Kidney glomerular epithelial cell (primary cell): ENCODE measurements at regions not wholly inside any gene's neighbourhood (a gene's known extent, or its start where the extent isn't known, plus 50 kb on each side); places are given as distances from the start of the nearest gene placed in this dataset.
A peak's percentile ranks its signal among the peaks of the same experiment; 100 is the strongest.
"Not testable (repeated sequence)": the region's sequence is repeated elsewhere in the genome, so short reads cannot be mapped to it uniquely, and the experiment has no call there.

Experiments
- DNase-seq: peaks from one replicate; lab custom pipeline; 2025; lab: John Stamatoyannopoulos, UW

DNA sequence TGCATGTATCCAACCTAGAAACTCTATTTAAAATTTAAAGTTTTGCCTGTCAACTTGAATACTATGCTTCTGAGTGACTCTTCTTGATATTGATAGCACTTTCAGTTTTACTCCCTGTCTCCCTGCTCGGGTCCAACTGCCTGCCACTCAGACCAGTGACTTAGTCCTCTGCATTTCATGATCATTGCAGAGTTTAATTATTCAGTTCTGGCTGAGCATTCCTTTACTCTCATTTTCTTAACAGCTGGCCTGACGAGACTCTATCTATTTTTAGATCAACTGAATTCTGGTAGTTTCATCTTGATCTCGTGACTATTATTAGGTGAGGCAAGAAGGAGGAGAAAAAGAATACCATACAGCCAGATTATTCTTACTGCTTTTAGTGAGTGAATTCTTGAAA, 617.4 kb downstream of the SI start:
- DNase-seq, result no peak

DNA sequence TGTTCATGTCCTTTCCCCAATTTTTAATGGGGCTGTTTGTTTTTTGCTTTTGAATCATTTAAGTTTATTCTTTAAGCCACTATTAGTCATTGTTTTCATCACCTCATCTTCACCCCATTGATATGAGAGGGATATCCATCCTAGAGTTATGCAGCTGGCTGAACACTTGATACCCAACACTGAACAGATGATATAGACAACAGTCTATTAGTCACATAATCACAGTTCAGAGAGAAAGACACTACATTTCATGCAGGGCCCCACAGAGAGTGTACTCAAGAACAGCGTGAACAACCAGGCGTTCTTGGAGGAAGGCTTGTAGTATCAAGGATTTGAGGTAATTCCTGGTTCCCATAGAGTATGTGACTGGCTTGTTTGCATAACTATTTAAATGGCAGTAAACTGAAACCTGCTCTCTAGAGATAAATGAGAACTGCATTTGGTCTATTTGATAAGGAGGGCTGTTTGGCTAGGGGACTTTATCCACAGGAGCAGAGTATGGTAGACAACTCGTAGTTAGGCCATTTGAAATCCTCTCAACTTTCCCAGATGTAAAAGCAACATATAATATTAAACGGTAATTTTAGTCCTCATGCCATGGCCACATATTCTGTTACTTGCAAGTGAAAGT, 618.7 kb downstream of the SI start:
- DNase-seq, result peak; percentile 35

DNA sequence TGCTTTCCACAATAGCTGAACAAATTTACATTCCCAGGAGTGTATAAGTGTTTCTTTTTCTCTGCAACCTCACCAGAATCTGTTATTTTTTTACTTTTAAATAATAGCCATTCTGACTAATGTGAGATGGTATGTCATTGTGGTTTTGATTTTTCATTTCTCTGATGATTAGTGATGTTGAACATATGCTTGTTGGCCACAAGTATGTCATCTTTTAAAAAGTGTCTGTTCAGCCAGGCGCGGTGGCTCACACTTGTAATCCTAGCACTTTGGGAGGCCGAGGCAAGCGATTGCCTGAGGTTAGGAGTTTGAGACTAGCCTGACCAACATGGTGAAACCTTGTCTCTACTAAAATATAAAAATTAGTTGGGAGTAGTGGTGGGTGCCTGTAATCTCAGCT, 619.3 kb downstream of the SI start:
- DNase-seq, result peak; percentile 85

DNA sequence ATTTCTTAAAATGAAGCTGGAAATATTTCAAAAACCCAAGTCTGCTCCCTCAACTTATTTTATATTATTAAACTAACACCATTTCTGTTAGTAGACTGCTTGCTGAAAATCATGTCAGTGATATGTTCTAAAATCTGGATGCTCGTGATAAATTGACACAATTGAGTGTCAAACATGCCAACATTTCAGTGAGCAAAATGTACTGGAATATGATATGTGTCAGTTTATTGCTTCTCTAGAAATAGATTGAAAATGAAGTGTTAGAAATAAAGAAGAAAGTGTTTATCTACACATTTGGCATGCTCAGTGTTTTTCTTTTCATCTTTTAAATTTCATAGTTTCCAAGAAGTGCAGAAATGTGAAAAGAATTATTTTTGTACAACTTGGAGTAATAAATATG, 624.6 kb downstream of the SI start:
- DNase-seq, result no peak

DNA sequence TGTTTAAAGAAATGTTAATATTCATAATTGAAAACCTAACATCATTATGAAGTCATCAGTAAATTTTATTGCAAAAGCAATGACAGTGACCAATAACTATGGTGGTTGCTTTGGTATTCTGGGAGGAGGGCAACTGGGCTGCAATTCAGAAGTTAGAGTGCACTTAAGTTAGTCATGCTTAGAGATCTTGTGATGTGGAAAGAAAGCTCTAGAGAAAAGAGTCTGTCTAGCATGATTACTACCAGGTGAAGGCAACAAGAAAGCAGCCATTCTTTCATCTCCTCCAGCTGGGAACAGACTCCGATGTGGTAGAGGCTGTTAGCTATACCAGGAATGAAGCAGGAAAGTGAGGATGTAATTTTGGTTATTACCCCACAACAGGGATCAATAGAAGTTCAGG, 625.6 kb downstream of the SI start:
- DNase-seq, result no peak

DNA sequence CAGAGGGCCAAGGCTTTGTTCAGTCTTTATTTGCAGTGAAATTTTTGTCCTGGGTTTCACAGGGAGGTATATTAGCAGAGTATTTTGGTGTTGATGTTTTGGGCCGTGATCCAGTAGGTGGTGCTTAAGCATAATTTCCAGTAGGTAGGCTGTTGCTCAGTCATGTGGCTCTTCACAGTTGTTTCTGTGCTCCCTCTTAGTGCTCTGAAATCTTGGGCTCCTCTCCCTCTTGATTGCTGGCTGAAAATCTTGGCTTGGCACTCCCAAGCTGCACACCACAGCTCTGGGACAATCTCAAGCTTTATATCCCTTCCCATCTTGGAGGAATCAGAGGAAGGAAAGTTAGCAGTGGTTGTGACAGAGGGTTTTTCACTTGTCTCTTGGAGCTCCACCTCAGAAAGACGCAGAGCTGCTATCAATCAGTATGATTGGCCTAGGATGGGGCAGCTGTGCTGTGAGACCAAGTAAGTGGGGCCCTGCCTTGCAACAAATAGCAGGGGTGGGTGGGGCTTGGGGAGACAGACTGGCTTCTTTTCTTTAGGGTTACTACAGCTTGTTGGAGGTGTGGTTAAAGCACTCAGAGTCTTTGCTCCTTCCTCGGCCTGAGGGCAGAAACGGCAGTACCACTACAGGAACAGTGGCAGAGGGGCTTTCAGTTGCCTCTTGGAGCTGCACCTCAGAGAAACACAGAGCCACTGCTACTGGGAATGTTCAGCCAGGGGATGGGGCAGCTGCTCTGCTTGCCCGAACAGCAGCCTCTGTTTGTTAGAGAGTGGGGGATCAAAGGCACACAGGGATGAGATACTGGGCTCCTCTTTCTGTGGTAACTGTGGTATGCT, 627.0 kb downstream of the SI start:
- no peak for DNase-seq

DNA sequence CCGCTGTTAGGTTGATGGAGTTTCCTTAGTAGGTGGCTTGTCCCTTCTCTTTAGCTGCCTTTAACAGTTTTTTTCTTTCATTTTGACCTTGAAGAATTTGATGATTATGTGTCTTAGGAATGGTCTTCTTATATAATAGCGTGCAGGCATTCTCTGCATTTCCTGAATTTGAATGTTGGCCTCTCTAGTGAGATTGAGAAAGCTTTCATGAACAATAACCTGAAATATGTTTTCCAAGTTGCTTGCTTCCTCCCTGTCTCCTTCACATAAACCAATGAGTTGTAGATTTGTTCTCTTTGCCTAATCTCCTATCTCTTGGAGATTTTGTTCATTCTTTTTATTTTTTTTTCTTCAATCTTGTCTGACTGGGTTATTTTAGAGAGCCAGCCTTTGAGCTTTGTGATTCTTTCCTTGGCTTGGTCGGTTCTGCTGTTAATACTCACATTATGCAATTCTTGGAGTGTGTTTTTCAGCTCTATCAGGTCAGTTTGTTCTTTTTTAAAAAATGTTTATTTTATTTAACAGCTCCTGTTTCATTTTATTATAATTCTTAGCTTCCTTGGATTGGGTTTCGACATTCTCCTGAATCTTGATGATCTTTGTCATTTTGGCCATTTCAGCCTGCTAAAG, 627.9 kb downstream of the SI start:
- no peak for DNase-seq

DNA sequence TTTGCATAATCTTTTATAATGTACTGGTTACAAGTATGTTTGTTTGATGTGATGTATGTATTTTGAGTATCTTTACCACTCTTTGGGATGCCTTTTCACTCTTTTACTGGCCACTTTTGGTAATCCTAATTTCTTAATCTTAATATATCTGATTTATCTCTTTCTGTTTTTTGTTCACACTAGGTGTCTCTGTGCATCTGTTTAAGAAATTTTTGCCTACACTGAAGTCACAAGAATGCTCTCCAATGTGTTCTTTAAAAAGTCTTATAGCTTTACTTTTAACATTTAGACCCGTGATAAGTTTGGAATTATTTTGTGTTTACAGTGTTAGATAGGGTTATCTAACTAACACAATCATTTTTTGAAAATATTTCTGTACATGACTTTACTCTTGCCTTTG, 659.1 kb downstream of the SI start:
- DNase-seq, result no peak

DNA sequence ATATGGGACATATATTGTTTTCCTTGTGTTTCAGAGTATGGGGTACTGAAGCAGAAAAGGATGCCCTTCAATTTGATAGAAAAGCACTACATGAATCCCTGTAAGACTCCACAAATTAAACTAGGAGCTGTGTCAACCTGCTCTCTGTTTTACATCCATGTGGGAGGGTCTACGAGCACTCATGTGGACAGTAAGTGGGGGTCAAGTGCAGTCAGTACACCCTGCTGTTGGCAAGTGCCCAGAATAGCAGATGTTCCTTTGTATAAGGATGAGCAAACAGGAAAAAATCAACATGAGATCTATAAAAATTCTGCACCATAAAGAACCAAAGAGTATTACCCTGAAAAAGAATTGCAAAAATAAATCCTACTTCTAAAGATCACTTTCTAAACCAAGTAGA, 659.9 kb downstream of the SI start:
- DNase-seq, result no peak

DNA sequence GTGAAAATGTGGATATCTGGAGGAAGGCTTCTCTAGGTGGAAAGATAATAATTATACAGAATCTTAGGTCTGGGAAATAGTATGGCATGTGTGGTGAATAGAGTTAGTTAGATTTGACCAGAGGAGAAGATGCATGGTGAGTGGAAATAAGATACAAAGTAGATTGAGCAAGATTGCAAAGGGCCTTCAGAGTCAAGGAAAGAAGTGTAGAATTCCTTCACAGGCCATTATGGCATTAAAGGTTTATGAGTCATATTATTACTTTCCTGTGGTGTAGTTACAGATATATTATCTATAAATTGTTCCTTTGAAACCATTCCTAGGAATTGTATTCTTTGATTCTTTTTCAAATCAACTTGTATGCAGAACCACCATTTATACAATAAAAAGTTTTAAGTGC, 660.3 kb downstream of the SI start:
- DNase-seq, result no peak

DNA sequence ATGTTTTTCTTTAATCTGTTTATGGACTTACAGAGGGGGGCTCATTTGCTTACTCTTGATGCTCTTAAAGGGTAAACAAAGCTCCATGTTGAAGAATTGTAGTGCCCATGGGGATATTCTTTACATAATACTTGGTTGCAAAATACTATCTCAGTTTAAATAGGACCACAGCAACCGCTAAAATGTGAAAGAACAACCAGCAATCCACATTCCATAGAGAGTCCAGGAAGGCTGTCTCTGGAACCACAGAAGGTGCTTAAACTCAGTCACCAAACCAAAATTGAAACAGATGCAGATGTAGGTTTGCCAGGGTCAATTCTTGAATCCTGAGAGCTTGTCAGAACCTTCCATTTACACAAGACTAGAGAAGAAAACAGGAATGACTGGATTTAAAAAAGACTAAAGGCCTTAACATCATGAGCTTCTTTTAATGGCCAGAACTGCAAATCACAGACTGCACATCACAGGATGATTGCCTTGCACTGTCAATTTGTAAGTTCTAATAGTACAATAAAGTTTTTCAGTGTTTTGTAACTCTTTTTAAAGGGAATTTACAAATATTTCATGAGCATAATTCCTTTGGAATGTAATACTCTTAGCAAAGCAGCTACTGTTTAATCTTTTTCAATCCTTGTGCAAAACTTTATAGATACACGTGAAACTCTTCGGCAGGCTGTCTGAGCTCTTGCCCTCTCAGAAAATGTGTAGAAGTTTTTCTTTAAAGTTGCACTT, 661.6 kb downstream of the SI start:
- DNase-seq, result no peak

DNA sequence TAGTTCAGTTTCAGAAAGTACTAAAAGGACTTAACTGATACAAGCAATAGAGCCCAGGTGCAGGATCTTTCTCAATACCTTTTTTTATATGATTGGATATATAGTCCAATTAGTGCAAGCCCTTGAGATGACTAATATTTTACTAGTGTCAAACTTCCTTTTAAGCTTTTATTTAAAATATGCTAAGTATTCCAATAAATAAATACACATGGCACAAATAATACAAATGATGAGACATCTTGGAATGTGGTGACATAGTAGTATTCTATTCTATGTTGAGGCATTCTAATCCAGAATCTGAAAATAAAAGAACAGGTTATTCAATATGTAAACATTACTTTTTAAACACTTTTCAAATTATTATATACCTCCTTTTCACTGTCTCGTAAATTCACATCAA, 670.0 kb downstream of the SI start:
- no peak for DNase-seq

DNA sequence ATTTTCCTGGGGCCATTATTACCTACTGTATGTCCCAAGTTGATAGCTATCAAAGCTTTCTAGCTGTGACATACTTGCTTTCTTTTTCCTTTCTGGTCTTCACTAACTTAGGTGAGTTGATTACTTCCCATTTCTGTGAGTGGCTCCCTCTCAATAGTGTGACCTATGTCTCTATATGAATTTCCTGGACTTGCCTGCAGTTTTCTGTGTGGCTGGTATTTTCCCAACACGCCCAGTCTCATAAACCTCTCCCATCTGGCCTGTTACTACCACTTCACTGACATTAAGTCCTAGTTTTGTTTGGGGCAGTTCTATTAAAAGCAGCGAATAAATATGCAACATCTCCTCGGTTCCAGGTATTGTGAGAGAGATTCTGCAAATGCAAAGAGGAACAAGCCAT, 671.2 kb downstream of the SI start:
- no peak for DNase-seq

DNA sequence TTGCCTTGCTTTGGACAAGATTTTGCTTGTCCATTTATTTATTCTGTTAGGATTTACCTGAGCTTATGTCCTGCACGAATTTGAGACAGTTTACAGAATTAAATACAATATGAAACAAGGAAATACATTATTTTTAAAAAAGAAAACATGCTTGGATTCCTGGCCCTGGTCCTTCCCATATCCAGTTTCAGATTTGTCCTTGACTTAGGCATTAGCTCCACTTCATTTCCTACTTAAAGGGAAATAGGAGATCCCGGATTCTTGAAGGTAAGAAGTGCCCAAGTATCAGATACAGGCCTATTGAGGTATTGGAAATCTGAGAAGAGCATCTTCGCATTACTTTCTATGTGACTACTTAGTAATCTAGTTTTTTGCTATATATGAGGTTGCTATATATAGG, 672.0 kb downstream of the SI start:
- no peak for DNase-seq

DNA sequence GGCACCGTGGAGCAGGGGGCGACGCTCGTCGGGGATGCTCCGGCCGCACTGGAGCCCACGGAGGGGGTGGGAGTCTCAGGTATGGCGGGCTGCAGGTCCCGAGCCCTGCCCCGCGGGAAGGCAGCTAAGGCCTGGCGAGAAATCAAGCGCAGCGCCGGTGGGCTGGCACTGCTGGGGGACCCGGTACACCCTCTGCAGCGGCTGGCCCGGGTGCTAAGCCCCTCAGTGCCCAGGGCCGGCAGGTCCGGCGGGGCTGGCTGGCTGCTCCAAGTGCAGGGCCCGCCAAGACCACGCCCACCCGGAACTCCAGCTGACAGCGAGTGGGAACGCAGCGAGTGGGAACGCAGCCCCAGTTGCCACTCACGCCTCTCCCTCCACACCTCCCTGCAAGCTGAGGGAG, 676.4 kb downstream of the SI start:
- no peak for DNase-seq

DNA sequence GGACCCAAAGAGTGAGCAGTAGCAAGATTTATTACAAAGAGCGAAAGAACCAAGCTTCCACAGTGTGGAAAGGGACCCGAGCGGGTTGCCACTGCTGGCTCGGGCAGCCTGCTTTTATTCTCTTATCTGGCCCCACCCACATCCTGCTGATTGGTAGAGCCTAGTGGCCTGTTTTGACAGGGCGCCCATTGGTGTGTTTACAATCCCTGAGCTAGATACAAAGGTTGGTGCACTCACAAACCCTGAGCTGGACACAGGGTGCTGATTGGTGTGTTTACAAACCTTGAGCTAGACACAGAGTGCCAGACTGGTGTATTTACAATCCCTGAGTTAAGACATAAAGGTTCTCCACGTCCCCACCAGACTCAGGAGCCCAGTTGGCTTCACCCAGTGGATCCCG, 676.9 kb downstream of the SI start:
- not testable (repeated sequence) for DNase-seq

DNA sequence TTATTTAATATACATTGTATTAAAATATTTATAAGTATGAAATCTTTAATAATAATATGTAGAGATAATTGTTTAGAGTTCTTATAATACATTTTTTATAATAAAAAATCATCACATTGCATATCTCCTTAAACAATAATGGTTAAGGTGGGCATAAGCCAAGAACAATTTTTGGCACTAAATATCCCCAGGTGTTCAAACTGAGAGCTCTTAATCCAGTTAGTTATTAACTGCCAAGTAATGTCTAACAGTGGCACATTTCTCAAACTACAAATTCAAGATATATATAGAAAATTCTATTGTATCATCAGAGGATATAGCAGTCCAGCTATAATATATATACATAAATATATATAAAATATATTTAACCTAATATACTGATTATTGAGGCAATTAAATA, 680.8 kb downstream of the SI start:
- no peak for DNase-seq

DNA sequence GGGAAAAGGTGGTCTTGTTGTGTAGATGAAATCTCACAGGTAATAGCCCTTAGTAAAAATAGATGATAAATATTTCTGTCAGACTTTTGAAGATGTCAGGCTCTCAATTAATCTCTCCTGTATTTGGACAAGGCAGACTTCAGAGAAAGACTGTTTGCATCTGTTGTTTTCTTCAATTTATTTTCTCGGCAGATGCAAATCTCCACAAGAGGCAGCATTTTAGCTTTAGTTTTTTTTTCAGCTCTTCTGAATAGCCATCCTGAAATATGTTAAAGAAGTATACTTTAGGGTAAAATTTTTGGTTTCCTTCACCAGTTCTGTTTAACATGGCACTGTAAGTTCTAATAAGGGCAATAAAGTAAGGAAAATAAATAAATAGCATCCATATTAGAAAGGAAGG, 685.1 kb downstream of the SI start:
- no peak for DNase-seq

DNA sequence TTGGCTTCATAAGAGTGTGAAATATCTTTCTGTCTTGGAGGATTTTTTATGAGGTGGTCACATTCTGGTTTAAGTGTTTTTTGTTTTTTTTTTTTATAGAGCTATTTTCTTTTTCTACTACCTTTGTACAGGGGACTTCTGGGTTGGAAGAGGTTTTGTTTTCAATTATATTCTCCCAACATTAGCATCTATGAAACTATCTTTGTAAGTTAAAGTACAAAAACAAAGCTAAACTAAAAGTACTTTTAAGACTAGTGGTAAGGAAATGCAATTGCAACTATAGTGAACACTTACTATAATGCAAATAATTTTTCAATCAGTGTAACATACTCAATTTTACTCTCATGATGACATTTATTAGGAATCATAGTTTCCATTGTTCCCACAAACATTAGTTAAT, 688.2 kb downstream of the SI start:
- no peak for DNase-seq

DNA sequence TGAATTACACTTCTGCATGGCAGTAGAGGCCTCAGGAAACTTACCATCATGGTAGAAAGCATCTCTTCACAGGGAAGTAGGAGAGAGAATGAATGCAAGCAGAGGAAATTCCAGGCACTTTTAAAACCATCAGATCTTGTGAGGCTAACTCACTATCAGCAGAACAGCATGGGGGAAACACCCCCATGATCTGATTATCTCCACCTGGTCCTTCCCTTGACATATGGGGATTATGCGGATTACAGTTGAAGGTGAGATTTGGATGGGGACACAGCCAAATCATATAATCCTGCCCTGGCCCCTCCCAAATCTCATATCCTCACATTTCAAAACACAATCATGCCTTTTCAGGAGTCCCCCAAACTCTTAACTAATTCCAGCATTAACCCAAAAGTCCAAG, 691.1 kb downstream of the SI start:
- DNase-seq, result no peak

DNA sequence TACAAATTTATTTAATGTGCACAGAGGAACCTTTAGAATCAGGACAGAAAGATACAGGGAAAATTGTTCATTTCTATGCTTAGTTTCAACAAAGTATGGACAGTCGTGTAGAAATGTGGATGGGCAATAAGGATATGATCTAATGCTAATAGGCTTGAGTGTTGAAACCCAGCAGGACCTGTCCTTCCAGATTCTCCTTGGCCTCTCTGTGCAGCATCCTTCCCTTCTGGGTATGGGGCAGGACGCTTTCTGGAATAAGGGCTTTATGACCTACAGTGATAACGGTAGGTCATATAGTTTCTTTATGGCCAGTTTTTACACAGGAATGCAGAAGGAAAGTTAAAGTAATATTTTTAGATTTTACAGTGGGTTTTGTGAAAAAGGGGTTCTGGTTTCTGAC, 698.1 kb downstream of the SI start:
- no peak for DNase-seq

DNA sequence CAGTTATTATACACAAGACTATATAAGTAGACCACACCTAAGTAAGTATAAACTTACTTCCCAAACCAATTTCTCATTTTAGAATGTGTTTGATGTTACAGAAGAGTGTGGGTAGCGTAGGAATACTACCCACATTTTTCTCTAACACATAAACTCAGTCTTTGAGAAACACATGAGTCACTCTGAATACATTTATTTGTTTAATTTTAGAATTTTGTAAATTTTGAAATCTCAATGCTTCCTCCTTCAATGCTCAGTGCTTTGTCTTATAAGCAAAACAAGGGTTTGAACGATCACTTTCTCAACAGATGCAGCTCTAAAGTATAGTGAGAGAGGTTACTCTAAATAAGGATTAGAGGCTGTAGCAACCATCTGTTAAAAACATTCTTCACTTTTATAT, 700.8 kb downstream of the SI start:
- DNase-seq, result no peak

DNA sequence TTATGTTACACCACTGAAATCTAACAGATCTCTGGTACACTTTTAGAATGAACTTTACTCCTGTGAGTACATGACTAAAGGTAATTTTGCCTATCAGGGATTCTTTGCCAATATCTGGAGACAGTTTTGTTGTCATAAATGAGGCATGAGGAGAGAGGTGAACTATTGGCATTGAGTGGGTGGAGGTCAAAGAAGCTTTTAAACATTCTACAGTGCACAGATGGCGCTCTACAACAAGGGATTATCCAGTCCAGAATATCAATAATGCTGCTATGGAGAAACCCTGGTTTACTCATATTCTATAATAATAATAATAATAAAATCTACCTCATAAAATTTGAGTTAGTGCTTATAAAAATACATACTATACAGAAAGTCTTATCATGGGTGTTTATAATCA, 702.3 kb downstream of the SI start:
- DNase-seq, result no peak
